Caco-2 (cell line): ENCODE measurements at regions not wholly inside any gene's neighbourhood (a gene's known extent, or its start where the extent isn't known, plus 50 kb on each side); places are given as distances from the start of the nearest gene placed in this dataset.

ENCODE experiments used
- BruUV-seq: library from RNA; stranded (reverse); fragments of 400-500 nt; replicated peaks from 2 replicates; lab custom pipeline; 2021; lab: Mats Ljungman, UMichigan
- CTCF ChIA-PET: fragments of 300-600 bp; sonication (Branson Sonifier 250); formaldehyde crosslinking; loops from one replicate; lab custom pipeline; 2022; ENCODE audit warnings: antibody characterized with exemption; lab: Charles Lee
- POLR2A ChIA-PET: fragments of 300-600 bp; sonication (Branson Sonifier 250); formaldehyde crosslinking; loops from one replicate; lab custom pipeline; 2022; ENCODE audit warnings: antibody characterized with exemption; lab: Charles Lee
- DNase-seq, 2 experiments: peaks; one replicate each; pipeline versions ENCODE4 v3.0.0 to v3.0.0-alpha.2; 2020 to 2022
- H3K27me3 ChIP-seq: replicated peaks from 2 replicates; pipeline ENCODE4 v1.6.0; 2011; ENCODE audit warnings: low read length; ENCODE audit not compliant: control insufficient read depth, insufficient read depth
- H3K36me3 ChIP-seq: 2 replicates; pipeline ENCODE4 v1.5.1; 2011; ENCODE audit warnings: low read length; ENCODE audit not compliant: control insufficient read depth, insufficient read depth
- H3K4me1 ChIP-seq: fragments of 250-450 bp; sonication (Bioruptor Pico); 2 replicates; pipeline ENCODE4 v1.5.1; 2020; ENCODE audit warnings: mild to moderate bottlenecking
- H3K4me3 ChIP-seq: 2 replicates; pipeline ENCODE4 v1.5.1; 2011; ENCODE audit warnings: low read depth, mild to moderate bottlenecking, control low read depth, low read length
- H3K9me3 ChIP-seq: fragments of 250-450 bp; sonication (Bioruptor Pico); 2 replicates; pipeline ENCODE4 v1.5.1; 2020; ENCODE audit warnings: mild to moderate bottlenecking, moderate library complexity
- H3K27ac Mint-ChIP-seq: one replicate; pipeline ENCODE4 v1.8.0; 2022; ENCODE audit warnings: mixed read lengths; ENCODE audit not compliant: unreplicated experiment
- H3K27me3 Mint-ChIP-seq: one replicate; pipeline ENCODE4 v1.8.0; 2022; ENCODE audit warnings: mixed read lengths; ENCODE audit not compliant: insufficient read depth, unreplicated experiment
- H3K36me3 Mint-ChIP-seq: one replicate; pipeline ENCODE4 v1.8.0; 2022; ENCODE audit warnings: mild to moderate bottlenecking, mixed read lengths; ENCODE audit not compliant: insufficient read depth, unreplicated experiment
- H3K4me1 Mint-ChIP-seq: one replicate; pipeline ENCODE4 v1.8.0; 2022; ENCODE audit warnings: low read depth, mixed read lengths; ENCODE audit not compliant: unreplicated experiment
- H3K4me3 Mint-ChIP-seq: one replicate; pipeline ENCODE4 v1.8.0; 2022; ENCODE audit warnings: mild to moderate bottlenecking, moderate library complexity, mixed read lengths; ENCODE audit not compliant: unreplicated experiment
- H3K9me3 Mint-ChIP-seq: one replicate; pipeline ENCODE4 v1.8.0; 2022; ENCODE audit warnings: mixed read lengths; ENCODE audit not compliant: unreplicated experiment
- intact Hi-C: fragments of 100-400 bp; cut with micrococcal nuclease; formaldehyde crosslinking; loops from one replicate; pipeline ENCODE4 v1.10.0; 2022; ENCODE audit not compliant: unreplicated experiment
- TF ChIP-seq, protein P1 (sequence below), 2 experiments: fragments of 200-600 bp in 1 of 2; IDR thresholded peaks; 1 replicate in 1 of 2; 2 replicates in 1 of 2; pipeline versions ENCODE4 v1.5.1 to v1.8.0; 2011 to 2022; ENCODE audit warnings: antibody characterized with exemption in 1 of 2, control low read depth in 1 of 2, inconsistent platforms in 1 of 2, low read depth in 1 of 2, low read length in 1 of 2, mild to moderate bottlenecking in 1 of 2, moderate library complexity in 1 of 2; ENCODE audit not compliant: insufficient read depth in 1 of 2, severe bottlenecking in 1 of 2, unreplicated experiment in 1 of 2

DNA sequence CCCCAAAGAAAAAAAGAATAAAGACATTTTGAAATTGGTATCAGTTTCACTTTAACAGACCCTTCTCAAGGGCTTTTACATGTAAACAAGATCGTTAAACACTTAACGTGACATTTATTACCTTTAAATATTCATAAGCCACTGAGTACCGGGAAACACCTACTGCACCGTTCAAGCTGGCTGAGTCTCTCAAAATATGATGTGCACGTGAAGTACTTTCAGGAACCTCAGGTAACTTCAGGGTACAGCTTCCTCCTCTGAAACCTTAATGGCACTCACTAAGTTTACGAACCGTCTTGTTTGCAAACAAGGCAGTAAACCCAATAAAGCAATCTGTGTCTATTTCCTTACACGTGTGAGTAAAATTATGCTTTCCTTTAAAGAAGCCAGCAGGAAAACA is 105.5 kb upstream of the TENM4 start:
- H3K9me3 Mint-ChIP-seq: no peaks in the 10 kb centered on the region
- no peaks in the 10 kb centered on the region for H3K27me3 Mint-ChIP-seq
- no TSS peak for BruUV-seq
- Histone ChIP-seq H3K4me1 (no peaks in the 10 kb centered on the region), H3K9me3 (no peaks in the 10 kb centered on the region; the same call in 1 of the 2 replicates), H3K4me3 (no peak overlapping the region), H3K36me3 (no peaks in the 10 kb centered on the region), H3K27me3 (no peaks in the 10 kb centered on the region)
- POLR2A ChIA-PET: no interaction called here
- TF ChIP-seq, protein P1, sequence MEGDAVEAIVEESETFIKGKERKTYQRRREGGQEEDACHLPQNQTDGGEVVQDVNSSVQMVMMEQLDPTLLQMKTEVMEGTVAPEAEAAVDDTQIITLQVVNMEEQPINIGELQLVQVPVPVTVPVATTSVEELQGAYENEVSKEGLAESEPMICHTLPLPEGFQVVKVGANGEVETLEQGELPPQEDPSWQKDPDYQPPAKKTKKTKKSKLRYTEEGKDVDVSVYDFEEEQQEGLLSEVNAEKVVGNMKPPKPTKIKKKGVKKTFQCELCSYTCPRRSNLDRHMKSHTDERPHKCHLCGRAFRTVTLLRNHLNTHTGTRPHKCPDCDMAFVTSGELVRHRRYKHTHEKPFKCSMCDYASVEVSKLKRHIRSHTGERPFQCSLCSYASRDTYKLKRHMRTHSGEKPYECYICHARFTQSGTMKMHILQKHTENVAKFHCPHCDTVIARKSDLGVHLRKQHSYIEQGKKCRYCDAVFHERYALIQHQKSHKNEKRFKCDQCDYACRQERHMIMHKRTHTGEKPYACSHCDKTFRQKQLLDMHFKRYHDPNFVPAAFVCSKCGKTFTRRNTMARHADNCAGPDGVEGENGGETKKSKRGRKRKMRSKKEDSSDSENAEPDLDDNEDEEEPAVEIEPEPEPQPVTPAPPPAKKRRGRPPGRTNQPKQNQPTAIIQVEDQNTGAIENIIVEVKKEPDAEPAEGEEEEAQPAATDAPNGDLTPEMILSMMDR (IDR thresholded peaks at IDR 0.05; ENCODE audit: insufficient read depth in 1 of 2, low read depth in 1 of 2, low read length in 1 of 2, severe bottlenecking in 1 of 2, unreplicated experiment in 1 of 2): no peak
- no peak for DNase-seq
- H3K4me3 Mint-ChIP-seq: no peak overlapping the region
- H3K4me1 Mint-ChIP-seq: no peaks in the 10 kb centered on the region
- CTCF ChIA-PET: no interaction called here
- H3K36me3 Mint-ChIP-seq: no peaks in the 10 kb centered on the region
- intact Hi-C loops: no loop called here
- no peak overlapping the region for H3K27ac Mint-ChIP-seq

DNA sequence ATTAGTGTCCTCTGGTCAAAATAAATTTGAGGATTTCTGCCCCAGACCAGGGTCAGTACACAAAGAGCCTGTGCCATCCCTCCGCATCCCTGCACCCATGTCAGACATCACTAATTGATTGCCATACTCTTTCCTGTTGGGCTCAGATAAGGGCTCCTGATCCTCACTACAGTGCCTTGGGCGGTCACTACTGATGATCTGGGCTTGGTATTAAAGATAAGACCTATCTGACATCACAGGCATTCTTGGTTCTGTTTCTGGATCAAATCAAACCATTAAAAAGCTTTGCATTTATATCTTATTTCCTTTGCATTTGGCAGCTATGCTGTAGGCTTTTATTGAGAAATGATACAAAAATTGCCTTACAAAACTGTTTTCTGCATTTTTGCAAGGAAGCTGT is 103.5 kb upstream of the TENM4 start:
- Mint-ChIP-seq H3K9me3 (no peaks in the 10 kb centered on the region), H3K4me1 (no peaks in the 10 kb centered on the region), H3K36me3 (no peaks in the 10 kb centered on the region), H3K4me3 (no peak overlapping the region), H3K27me3 (no peaks in the 10 kb centered on the region), H3K27ac (no peak overlapping the region)
- BruUV-seq: no TSS peak
- H3K4me1 ChIP-seq: no peaks in the 10 kb centered on the region
- CTCF ChIA-PET: no interaction called here
- no peak overlapping the region for H3K4me3 ChIP-seq
- no peak for DNase-seq
- TF ChIP-seq, protein P1 (IDR thresholded peaks at IDR 0.05; ENCODE audit: insufficient read depth in 1 of 2, low read depth in 1 of 2, low read length in 1 of 2, severe bottlenecking in 1 of 2, unreplicated experiment in 1 of 2): no peak
- no peaks in the 10 kb centered on the region for H3K9me3 ChIP-seq
- intact Hi-C loops: no loop called here
- POLR2A ChIA-PET: no interaction called here
- no peaks in the 10 kb centered on the region for H3K36me3 ChIP-seq
- no peaks in the 10 kb centered on the region for H3K27me3 ChIP-seq

DNA sequence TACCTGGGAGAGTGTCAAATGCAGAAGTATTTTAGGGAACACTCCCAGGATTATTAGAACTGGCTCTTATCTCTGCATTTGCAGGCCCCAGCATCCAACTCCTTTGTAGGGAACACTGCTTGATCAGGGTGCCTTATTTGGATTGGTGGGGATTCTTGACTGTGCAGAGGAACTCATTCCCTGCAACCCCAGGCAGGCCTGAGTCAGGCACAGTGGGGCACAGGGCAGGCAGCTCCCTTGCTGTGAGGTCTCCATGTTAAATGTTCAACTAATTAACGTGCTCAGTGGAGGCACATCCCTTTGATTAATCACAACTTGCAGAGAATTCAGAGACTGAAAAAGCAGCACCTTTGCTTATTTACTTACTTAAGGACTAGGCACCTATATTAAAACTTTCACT is 102.3 kb upstream of the TENM4 start:
- BruUV-seq: no TSS peak
- TF ChIP-seq, protein P1 (IDR thresholded peaks at IDR 0.05; ENCODE audit: insufficient read depth in 1 of 2, low read depth in 1 of 2, low read length in 1 of 2, severe bottlenecking in 1 of 2, unreplicated experiment in 1 of 2): no peak
- H3K4me1 Mint-ChIP-seq: no peaks in the 10 kb centered on the region
- no peak overlapping the region for H3K4me3 ChIP-seq
- intact Hi-C loops: no loop called here
- H3K9me3 Mint-ChIP-seq: no peaks in the 10 kb centered on the region
- H3K27me3 ChIP-seq: no peaks in the 10 kb centered on the region
- no peaks in the 10 kb centered on the region for H3K27me3 Mint-ChIP-seq
- POLR2A ChIA-PET: no interaction called here
- CTCF ChIA-PET: no interaction called here
- no peak for DNase-seq
- no peaks in the 10 kb centered on the region for H3K4me1 ChIP-seq
- H3K27ac Mint-ChIP-seq: no peak overlapping the region
- no peaks in the 10 kb centered on the region for H3K36me3 Mint-ChIP-seq
- no peaks in the 10 kb centered on the region for H3K9me3 ChIP-seq
- no peak overlapping the region for H3K4me3 Mint-ChIP-seq
- no peaks in the 10 kb centered on the region for H3K36me3 ChIP-seq
